GM19395 (cell line): ENCODE measurements at regions not wholly inside any gene's neighbourhood (a gene's known extent, or its start where the extent isn't known, plus 50 kb on each side); places are given as distances from the start of the nearest gene placed in this dataset.
"Not testable (repeated sequence)": the region's sequence is repeated elsewhere in the genome, so short reads cannot be mapped to it uniquely, and the experiment has no call there.

Experiments used
- ATAC-seq: cut with Tn5 transposase; IDR thresholded peaks from one replicate; pipeline ENCODE4 v1.9.1; 2021; ENCODE audit warnings: mild to moderate bottlenecking, moderate library complexity; ENCODE audit not compliant: unreplicated experiment

GRCh38 chr4:106869551-106869950 lies 166.6 kb downstream of the DKK2 start:
- no peak for ATAC-seq

- ATAC-seq: no peak
Observed at GRCh38 chr4:106868381-106869035, 167.6 kb downstream of the DKK2 start.

- ATAC-seq: no peak
Observed at GRCh38 chr4:106864231-106864630, 171.9 kb downstream of the DKK2 start.

GRCh38 chr4:106854569-106855351 lies 181.4 kb downstream of the DKK2 start:
- no peak for ATAC-seq

- ATAC-seq: no peak
Observed at GRCh38 chr4:106852426-106852825, 183.7 kb downstream of the DKK2 start.

GRCh38 chr4:106851726-106852125 lies 184.4 kb downstream of the DKK2 start:
- ATAC-seq: no peak

GRCh38 chr4:106850691-106851090 lies 185.4 kb downstream of the DKK2 start:
- ATAC-seq: no peak

- no peak for ATAC-seq
Observed at GRCh38 chr4:106835919-106836318, 200.2 kb downstream of the DKK2 start.

- no peak for ATAC-seq
Observed at GRCh38 chr4:106830879-106831278, 205.2 kb downstream of the DKK2 start.

- no peak for ATAC-seq
Observed at GRCh38 chr4:106818764-106819163, 217.3 kb downstream of the DKK2 start.

GRCh38 chr4:106816496-106816895 lies 219.6 kb downstream of the DKK2 start:
- no peak for ATAC-seq

- ATAC-seq: no peak
Observed at GRCh38 chr4:106810122-106810521, 226.0 kb downstream of the DKK2 start.

GRCh38 chr4:106809076-106809475 lies 227.0 kb downstream of the DKK2 start:
- no peak for ATAC-seq

GRCh38 chr4:106806158-106806797 lies 229.8 kb downstream of the DKK2 start:
- no peak for ATAC-seq

GRCh38 chr4:106803083-106803482 lies 233.0 kb downstream of the DKK2 start:
- ATAC-seq: no peak

- ATAC-seq: no peak
Observed at GRCh38 chr4:106801386-106801785, 234.7 kb downstream of the DKK2 start.

GRCh38 chr4:106796876-106797275 lies 239.2 kb downstream of the DKK2 start:
- ATAC-seq: no peak

- ATAC-seq: no peak
Observed at GRCh38 chr4:106795326-106795725, 240.8 kb downstream of the DKK2 start.

GRCh38 chr4:106793933-106794332 lies 242.2 kb downstream of the DKK2 start:
- no peak for ATAC-seq

- no peak for ATAC-seq
Observed at GRCh38 chr4:106775636-106776035, 260.5 kb downstream of the DKK2 start.

- not testable (repeated sequence) for ATAC-seq
Observed at GRCh38 chr4:106774055-106774454, 262.1 kb downstream of the DKK2 start.
